HG03558 (cell line): ENCODE measurements at regions not wholly inside any gene's neighbourhood (a gene's known extent, or its start where the extent isn't known, plus 50 kb on each side); places are given as distances from the start of the nearest gene placed in this dataset.
A peak's percentile ranks its signal among the peaks of the same experiment; 100 is the strongest.

Source experiments
- ATAC-seq: cut with Tn5 transposase; IDR thresholded peaks from one replicate; pipeline ENCODE4 v1.9.1; 2021; ENCODE audit warnings: moderate number of reproducible peaks; ENCODE audit not compliant: unreplicated experiment; ENCODE audit errors: extremely low read depth

GRCh38 chr15:38691965-38692788 lies 127.6 kb upstream of the RASGRP1 start:
- ATAC-seq, result no peak

- ATAC-seq, result no peak
Measured at GRCh38 chr15:38692789-38693062, 128.1 kb upstream of the RASGRP1 start.

- ATAC-seq, result no peak
Measured at GRCh38 chr15:38695249-38696108, 130.9 kb upstream of the RASGRP1 start.

GRCh38 chr15:38696109-38696727 lies 131.6 kb upstream of the RASGRP1 start:
- peak; percentile 40 for ATAC-seq

GRCh38 chr15:38696790-38697495 lies 132.3 kb upstream of the RASGRP1 start:
- no peak for ATAC-seq

- ATAC-seq, result no peak
Measured at GRCh38 chr15:38698254-38698653, 133.6 kb upstream of the RASGRP1 start.

- peak; percentile 43 for ATAC-seq
Measured at GRCh38 chr15:38699633-38700230, 135.1 kb upstream of the RASGRP1 start.

GRCh38 chr15:38701149-38701548 lies 136.5 kb upstream of the RASGRP1 start:
- no peak for ATAC-seq

GRCh38 chr15:38702178-38702912 lies 137.7 kb upstream of the RASGRP1 start:
- no peak for ATAC-seq

- ATAC-seq, result no peak
Measured at GRCh38 chr15:38705436-38706219, 141.0 kb upstream of the RASGRP1 start.

- ATAC-seq, result no peak
Measured at GRCh38 chr15:38706956-38707355, 142.3 kb upstream of the RASGRP1 start.

- ATAC-seq, result no peak
Measured at GRCh38 chr15:38707802-38708671, 143.4 kb upstream of the RASGRP1 start.

GRCh38 chr15:38708672-38709180 lies 144.1 kb upstream of the RASGRP1 start:
- ATAC-seq, result no peak

GRCh38 chr15:38709196-38709595 lies 144.6 kb upstream of the RASGRP1 start:
- no peak for ATAC-seq

GRCh38 chr15:38714309-38715072 lies 149.9 kb upstream of the RASGRP1 start:
- ATAC-seq, result no peak

- ATAC-seq, result no peak
Measured at GRCh38 chr15:38720893-38721567, 156.4 kb upstream of the RASGRP1 start.
